ENCODE measurements at regions not wholly inside any gene's neighbourhood (a gene's known extent, or its start where the extent isn't known, plus 50 kb on each side); places are given as distances from the start of the nearest gene placed in this dataset.

DNA sequence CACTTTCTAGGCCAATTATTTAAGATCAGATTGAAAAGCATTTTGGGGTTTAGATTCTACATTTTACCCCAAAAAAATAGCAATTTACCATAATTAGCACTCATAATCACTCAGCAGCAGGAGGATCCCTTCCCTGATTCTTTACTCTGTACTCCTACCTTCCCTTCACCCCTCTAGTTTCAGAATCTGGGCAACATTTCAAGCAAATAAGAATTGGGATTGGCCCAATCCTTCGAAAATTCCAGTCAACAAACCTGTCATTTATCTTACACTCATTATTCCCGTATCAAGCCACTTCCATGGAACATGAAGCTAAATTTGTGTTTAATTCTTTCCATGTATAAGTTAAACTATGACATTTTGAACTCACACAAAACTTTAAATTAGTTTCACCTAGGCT is 349.1 kb upstream of the USP15 start:
- TF ChIP-seq CTCF (IDR thresholded peaks at IDR 0.05), result no peak
- TF ChIP-seq POLR2A (IDR thresholded peaks at IDR 0.05), result no peak

Measured in adrenal gland (tissue), 5 donors.